Fibroblast of skin of left biceps (primary cell): ENCODE measurements at regions not wholly inside any gene's neighbourhood (a gene's known extent, or its start where the extent isn't known, plus 50 kb on each side); places are given as distances from the start of the nearest gene placed in this dataset.
"Not testable (repeated sequence)": the region's sequence is repeated elsewhere in the genome, so short reads cannot be mapped to it uniquely, and the experiment has no call there.

Experiments used
- DNase-seq, 2 experiments: peaks; one replicate each; pipeline ENCODE4 v3.0.0-alpha.2; 2013; ENCODE audit warnings: low read depth in 2 of 2

- DNase-seq, result peak in 1 of 2 experiments; percentile 4
Measured at GRCh38 chr5:156036640-156037039, 290.3 kb upstream of the SGCD start.

- no peak for DNase-seq
Measured at GRCh38 chr5:156037151-156037909, 289.6 kb upstream of the SGCD start.

- no peak for DNase-seq
Measured at GRCh38 chr5:156042726-156043125, 284.2 kb upstream of the SGCD start.

- DNase-seq, result no peak
Measured at GRCh38 chr5:156043351-156043750, 283.6 kb upstream of the SGCD start.

GRCh38 chr5:156051972-156052371 is 275.0 kb upstream of the SGCD start:
- DNase-seq, result no peak

- DNase-seq, result no peak
Measured at GRCh38 chr5:156052656-156053055, 274.3 kb upstream of the SGCD start.

- DNase-seq, result no peak
Measured at GRCh38 chr5:156053056-156053455, 273.9 kb upstream of the SGCD start.

GRCh38 chr5:156076912-156077311 is 250.1 kb upstream of the SGCD start:
- DNase-seq, result no peak

GRCh38 chr5:156087577-156088110 is 239.3 kb upstream of the SGCD start:
- DNase-seq, result no peak

- not testable (repeated sequence) for DNase-seq
Measured at GRCh38 chr5:156089955-156090940, 236.7 kb upstream of the SGCD start.

- DNase-seq, result no peak
Measured at GRCh38 chr5:156093024-156093423, 233.9 kb upstream of the SGCD start.

GRCh38 chr5:156094001-156094400 is 233.0 kb upstream of the SGCD start:
- no peak for DNase-seq

GRCh38 chr5:156095709-156096241 is 231.2 kb upstream of the SGCD start:
- DNase-seq, result no peak

- DNase-seq, result peak; percentile 36 to 37
Measured at GRCh38 chr5:156096259-156096658, 230.7 kb upstream of the SGCD start.

GRCh38 chr5:156103155-156103885 is 223.6 kb upstream of the SGCD start:
- no peak for DNase-seq

- DNase-seq, result no peak
Measured at GRCh38 chr5:156109317-156110023, 217.5 kb upstream of the SGCD start.

GRCh38 chr5:156119692-156120091 is 207.3 kb upstream of the SGCD start:
- no peak for DNase-seq

- no peak for DNase-seq
Measured at GRCh38 chr5:156120777-156121176, 206.2 kb upstream of the SGCD start.

GRCh38 chr5:156121234-156121633 is 205.7 kb upstream of the SGCD start:
- DNase-seq, result no peak

- DNase-seq, result no peak
Measured at GRCh38 chr5:156121882-156122281, 205.1 kb upstream of the SGCD start.

- no peak for DNase-seq
Measured at GRCh38 chr5:156124708-156125107, 202.3 kb upstream of the SGCD start.
